H1 (cell line): ENCODE measurements at regions not wholly inside any gene's neighbourhood (a gene's known extent, or its start where the extent isn't known, plus 50 kb on each side); places are given as distances from the start of the nearest gene placed in this dataset.

Experiments used
- CBX5 ChIP-seq: fragments of 300-800, 300-1000 bp; sonication (generic); IDR thresholded peaks from 2 replicates; pipeline ENCODE4 v1.7.1; 2016; ENCODE audit warnings: antibody characterized with exemption, low read length, low read depth
- EGR1 ChIP-seq: IDR thresholded peaks from 2 replicates; pipeline ENCODE4 v1.6.1; 2011; ENCODE audit warnings: low read depth, low read length, borderline replicate concordance
- FOSL1 ChIP-seq: IDR thresholded peaks from 2 replicates; pipeline ENCODE4 v1.6.1; 2011; ENCODE audit warnings: mild to moderate bottlenecking, low read depth, low read length, moderate library complexity; ENCODE audit not compliant: insufficient read depth
- HDAC2 ChIP-seq, 2 experiments: fragments of 300-600 bp in 1 of 2; sonication (generic) in 1 of 2; IDR thresholded peaks; 2 replicates each; pipeline ENCODE4 v1.6.1; 2011 to 2012; ENCODE audit warnings: low read depth in 2 of 2, low read length in 2 of 2, mild to moderate bottlenecking in 2 of 2, moderate library complexity in 2 of 2, borderline replicate concordance in 1 of 2, inconsistent platforms in 1 of 2
- JUN ChIP-seq: IDR thresholded peaks from 2 replicates; pipeline ENCODE4 v1.6.1; 2011; ENCODE audit warnings: low read depth, mild to moderate bottlenecking, improper control_type of control experiment, low read length
- KDM4A ChIP-seq: IDR thresholded peaks from one replicate; pipeline ENCODE4 v1.7.1; 2012; ENCODE audit warnings: low read depth, mild to moderate bottlenecking, moderate library complexity, low read length, inconsistent platforms; ENCODE audit not compliant: severe bottlenecking
- TCF12 ChIP-seq: IDR thresholded peaks from 2 replicates; pipeline ENCODE4 v1.6.1; 2011; ENCODE audit warnings: low read depth, mild to moderate bottlenecking, low read length
- ZNF274 ChIP-seq: IDR thresholded peaks from 2 replicates; pipeline ENCODE4 v1.7.0; 2012; ENCODE audit warnings: low read length, borderline replicate concordance; ENCODE audit errors: extremely low read depth
- TF ChIP-seq, protein P1 (sequence below): fragments of 300-600 bp; sonication (generic); IDR thresholded peaks from 2 replicates; pipeline ENCODE4 v1.7.1; 2012; ENCODE audit warnings: low read length, moderate library complexity, mild to moderate bottlenecking, inconsistent platforms; ENCODE audit not compliant: insufficient replicate concordance
- TF ChIP-seq, protein P2 (sequence below): IDR thresholded peaks from 2 replicates; pipeline ENCODE4 v1.6.1; 2012; ENCODE audit warnings: low read length, inconsistent platforms

DNA sequence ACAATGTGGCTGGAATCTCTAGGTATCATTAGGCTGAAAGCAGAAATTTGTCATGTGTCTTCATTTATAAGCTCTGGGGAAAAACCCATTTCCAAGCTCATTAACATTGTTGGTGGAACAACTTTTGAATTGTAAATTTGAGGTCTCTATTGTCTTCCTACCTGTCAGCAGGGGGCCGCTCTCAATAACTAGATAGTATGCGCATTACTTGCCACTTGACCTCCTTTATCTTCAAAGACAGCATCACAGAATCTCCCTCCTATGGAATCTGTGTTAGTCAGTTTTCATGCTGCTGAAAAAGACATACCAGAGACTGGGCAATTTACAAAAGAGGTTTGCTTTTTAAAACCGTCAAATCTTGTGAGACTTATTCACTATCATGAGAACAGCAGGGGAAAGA is 223.1 kb downstream of the CALCRL start (continued):
- TF ChIP-seq, protein P1, sequence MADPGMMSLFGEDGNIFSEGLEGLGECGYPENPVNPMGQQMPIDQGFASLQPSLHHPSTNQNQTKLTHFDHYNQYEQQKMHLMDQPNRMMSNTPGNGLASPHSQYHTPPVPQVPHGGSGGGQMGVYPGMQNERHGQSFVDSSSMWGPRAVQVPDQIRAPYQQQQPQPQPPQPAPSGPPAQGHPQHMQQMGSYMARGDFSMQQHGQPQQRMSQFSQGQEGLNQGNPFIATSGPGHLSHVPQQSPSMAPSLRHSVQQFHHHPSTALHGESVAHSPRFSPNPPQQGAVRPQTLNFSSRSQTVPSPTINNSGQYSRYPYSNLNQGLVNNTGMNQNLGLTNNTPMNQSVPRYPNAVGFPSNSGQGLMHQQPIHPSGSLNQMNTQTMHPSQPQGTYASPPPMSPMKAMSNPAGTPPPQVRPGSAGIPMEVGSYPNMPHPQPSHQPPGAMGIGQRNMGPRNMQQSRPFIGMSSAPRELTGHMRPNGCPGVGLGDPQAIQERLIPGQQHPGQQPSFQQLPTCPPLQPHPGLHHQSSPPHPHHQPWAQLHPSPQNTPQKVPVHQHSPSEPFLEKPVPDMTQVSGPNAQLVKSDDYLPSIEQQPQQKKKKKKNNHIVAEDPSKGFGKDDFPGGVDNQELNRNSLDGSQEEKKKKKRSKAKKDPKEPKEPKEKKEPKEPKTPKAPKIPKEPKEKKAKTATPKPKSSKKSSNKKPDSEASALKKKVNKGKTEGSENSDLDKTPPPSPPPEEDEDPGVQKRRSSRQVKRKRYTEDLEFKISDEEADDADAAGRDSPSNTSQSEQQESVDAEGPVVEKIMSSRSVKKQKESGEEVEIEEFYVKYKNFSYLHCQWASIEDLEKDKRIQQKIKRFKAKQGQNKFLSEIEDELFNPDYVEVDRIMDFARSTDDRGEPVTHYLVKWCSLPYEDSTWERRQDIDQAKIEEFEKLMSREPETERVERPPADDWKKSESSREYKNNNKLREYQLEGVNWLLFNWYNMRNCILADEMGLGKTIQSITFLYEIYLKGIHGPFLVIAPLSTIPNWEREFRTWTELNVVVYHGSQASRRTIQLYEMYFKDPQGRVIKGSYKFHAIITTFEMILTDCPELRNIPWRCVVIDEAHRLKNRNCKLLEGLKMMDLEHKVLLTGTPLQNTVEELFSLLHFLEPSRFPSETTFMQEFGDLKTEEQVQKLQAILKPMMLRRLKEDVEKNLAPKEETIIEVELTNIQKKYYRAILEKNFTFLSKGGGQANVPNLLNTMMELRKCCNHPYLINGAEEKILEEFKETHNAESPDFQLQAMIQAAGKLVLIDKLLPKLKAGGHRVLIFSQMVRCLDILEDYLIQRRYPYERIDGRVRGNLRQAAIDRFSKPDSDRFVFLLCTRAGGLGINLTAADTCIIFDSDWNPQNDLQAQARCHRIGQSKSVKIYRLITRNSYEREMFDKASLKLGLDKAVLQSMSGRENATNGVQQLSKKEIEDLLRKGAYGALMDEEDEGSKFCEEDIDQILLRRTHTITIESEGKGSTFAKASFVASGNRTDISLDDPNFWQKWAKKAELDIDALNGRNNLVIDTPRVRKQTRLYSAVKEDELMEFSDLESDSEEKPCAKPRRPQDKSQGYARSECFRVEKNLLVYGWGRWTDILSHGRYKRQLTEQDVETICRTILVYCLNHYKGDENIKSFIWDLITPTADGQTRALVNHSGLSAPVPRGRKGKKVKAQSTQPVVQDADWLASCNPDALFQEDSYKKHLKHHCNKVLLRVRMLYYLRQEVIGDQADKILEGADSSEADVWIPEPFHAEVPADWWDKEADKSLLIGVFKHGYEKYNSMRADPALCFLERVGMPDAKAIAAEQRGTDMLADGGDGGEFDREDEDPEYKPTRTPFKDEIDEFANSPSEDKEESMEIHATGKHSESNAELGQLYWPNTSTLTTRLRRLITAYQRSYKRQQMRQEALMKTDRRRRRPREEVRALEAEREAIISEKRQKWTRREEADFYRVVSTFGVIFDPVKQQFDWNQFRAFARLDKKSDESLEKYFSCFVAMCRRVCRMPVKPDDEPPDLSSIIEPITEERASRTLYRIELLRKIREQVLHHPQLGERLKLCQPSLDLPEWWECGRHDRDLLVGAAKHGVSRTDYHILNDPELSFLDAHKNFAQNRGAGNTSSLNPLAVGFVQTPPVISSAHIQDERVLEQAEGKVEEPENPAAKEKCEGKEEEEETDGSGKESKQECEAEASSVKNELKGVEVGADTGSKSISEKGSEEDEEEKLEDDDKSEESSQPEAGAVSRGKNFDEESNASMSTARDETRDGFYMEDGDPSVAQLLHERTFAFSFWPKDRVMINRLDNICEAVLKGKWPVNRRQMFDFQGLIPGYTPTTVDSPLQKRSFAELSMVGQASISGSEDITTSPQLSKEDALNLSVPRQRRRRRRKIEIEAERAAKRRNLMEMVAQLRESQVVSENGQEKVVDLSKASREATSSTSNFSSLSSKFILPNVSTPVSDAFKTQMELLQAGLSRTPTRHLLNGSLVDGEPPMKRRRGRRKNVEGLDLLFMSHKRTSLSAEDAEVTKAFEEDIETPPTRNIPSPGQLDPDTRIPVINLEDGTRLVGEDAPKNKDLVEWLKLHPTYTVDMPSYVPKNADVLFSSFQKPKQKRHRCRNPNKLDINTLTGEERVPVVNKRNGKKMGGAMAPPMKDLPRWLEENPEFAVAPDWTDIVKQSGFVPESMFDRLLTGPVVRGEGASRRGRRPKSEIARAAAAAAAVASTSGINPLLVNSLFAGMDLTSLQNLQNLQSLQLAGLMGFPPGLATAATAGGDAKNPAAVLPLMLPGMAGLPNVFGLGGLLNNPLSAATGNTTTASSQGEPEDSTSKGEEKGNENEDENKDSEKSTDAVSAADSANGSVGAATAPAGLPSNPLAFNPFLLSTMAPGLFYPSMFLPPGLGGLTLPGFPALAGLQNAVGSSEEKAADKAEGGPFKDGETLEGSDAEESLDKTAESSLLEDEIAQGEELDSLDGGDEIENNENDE, result peak; percentile 56
- TF ChIP-seq JUN, result no peak
- TF ChIP-seq FOSL1, result no peak
- TF ChIP-seq HDAC2 (IDR thresholded peaks at IDR 0.05; ENCODE audit: borderline replicate concordance in 1 of 2, low read depth in 2 of 2, low read length in 2 of 2), result no peak
- TF ChIP-seq KDM4A, result no peak
- no peak for TF ChIP-seq ZNF274
- TF ChIP-seq TCF12, result 0 out of 2 replicates have a peak, but pooled peaks have one; percentile 31
- no peak for TF ChIP-seq CBX5
- TF ChIP-seq, protein P2, sequence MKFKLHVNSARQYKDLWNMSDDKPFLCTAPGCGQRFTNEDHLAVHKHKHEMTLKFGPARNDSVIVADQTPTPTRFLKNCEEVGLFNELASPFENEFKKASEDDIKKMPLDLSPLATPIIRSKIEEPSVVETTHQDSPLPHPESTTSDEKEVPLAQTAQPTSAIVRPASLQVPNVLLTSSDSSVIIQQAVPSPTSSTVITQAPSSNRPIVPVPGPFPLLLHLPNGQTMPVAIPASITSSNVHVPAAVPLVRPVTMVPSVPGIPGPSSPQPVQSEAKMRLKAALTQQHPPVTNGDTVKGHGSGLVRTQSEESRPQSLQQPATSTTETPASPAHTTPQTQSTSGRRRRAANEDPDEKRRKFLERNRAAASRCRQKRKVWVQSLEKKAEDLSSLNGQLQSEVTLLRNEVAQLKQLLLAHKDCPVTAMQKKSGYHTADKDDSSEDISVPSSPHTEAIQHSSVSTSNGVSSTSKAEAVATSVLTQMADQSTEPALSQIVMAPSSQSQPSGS, result no peak
- TF ChIP-seq EGR1, result no peak
